CD14-positive monocyte (primary cell): ENCODE measurements at regions not wholly inside any gene's neighbourhood (a gene's known extent, or its start where the extent isn't known, plus 50 kb on each side); places are given as distances from the start of the nearest gene placed in this dataset.

Source experiments
- DNase-seq, 3 donors: peaks; one replicate each; pipeline ENCODE4 v3.0.0-alpha.2; 2011 to 2022
- H2AFZ ChIP-seq: 2 replicates; pipeline ENCODE4 v1.6.0; 2012; ENCODE audit warnings: mild to moderate bottlenecking, low read depth, low read length, inconsistent platforms; ENCODE audit not compliant: insufficient read depth, poor library complexity, severe bottlenecking
- H3K27ac ChIP-seq, 2 donors: 1 replicate in 1 of 2; 2 replicates in 1 of 2; pipeline ENCODE4 v1.5.1; 2012 to 2013; ENCODE audit warnings: low read length in 2 of 2, control low read depth in 1 of 2, inconsistent platforms in 1 of 2, low read depth in 1 of 2, mild to moderate bottlenecking in 1 of 2
- H3K27me3 ChIP-seq, 2 donors: one replicate each; pipeline versions ENCODE4 v1.6.0 to v1.6.1; 2011 to 2013; ENCODE audit warnings: low read length in 2 of 2; ENCODE audit not compliant: control insufficient read depth in 2 of 2, insufficient read depth in 2 of 2
- H3K36me3 ChIP-seq, 2 donors: replicated peaks in 1 of 2; 1 replicate in 1 of 2; 2 replicates in 1 of 2; pipeline versions ENCODE4 v1.5.1 to v1.6.1; 2012 to 2013; ENCODE audit warnings: low read length in 2 of 2, control low read depth in 1 of 2, inconsistent platforms in 1 of 2, mild to moderate bottlenecking in 1 of 2; ENCODE audit not compliant: insufficient read depth in 2 of 2, control insufficient read depth in 1 of 2
- H3K4me1 ChIP-seq, 2 donors: 1 replicate in 1 of 2; 2 replicates in 1 of 2; pipeline versions ENCODE4 v1.5.1 to v1.6.1; 2012 to 2013; ENCODE audit warnings: low read length in 2 of 2, control low read depth in 1 of 2, inconsistent platforms in 1 of 2, mild to moderate bottlenecking in 1 of 2, moderate library complexity in 1 of 2; ENCODE audit not compliant: insufficient read depth in 2 of 2, control insufficient read depth in 1 of 2
- H3K4me2 ChIP-seq: replicated peaks from 2 replicates; pipeline ENCODE3; 2012; ENCODE audit warnings: low read length, moderate library complexity, mild to moderate bottlenecking; ENCODE audit not compliant: poor library complexity, severe bottlenecking; ENCODE audit errors: extremely low read depth
- H3K4me3 ChIP-seq, 3 experiments: fragments of 200-600 bp in 1 of 3; sonication (generic) in 1 of 3; replicated peaks in 1 of 3; 1 replicate in 2 of 3; 2 replicates in 1 of 3; pipeline ENCODE4 v1.5.1; 2011 to 2013; ENCODE audit warnings: low read length in 3 of 3, mild to moderate bottlenecking in 3 of 3, control low read depth in 2 of 3, low read depth in 2 of 3, inconsistent platforms in 1 of 3, moderate library complexity in 1 of 3
- H3K79me2 ChIP-seq: 2 replicates; pipeline ENCODE4 v1.6.0; 2012; ENCODE audit warnings: mild to moderate bottlenecking, control low read depth, inconsistent platforms, low read length, moderate library complexity; ENCODE audit not compliant: insufficient read depth
- H3K9ac ChIP-seq: 2 replicates; pipeline ENCODE4 v1.6.0; 2017; ENCODE audit warnings: low read length, mild to moderate bottlenecking; ENCODE audit not compliant: insufficient read depth, poor library complexity, severe bottlenecking
- H3K9me3 ChIP-seq, 2 donors: replicated peaks in 1 of 2; 1 replicate in 1 of 2; 2 replicates in 1 of 2; pipeline versions ENCODE4 v1.5.1 to v1.6.1; 2012 to 2013; ENCODE audit warnings: low read length in 2 of 2, control low read depth in 1 of 2; ENCODE audit not compliant: control insufficient read depth in 1 of 2, insufficient read depth in 1 of 2
- H4K20me1 ChIP-seq: 2 replicates; pipeline ENCODE4 v1.6.0; 2012; ENCODE audit warnings: mild to moderate bottlenecking, low read length, control low read depth, moderate library complexity; ENCODE audit not compliant: insufficient read depth
- H3K27ac Mint-ChIP-seq, 7 donors: one replicate each; pipeline ENCODE4 v1.8.0; 2020; ENCODE audit warnings: mild to moderate bottlenecking in 7 of 7, mixed read lengths in 7 of 7, moderate library complexity in 6 of 7, inconsistent platforms in 2 of 7
- H3K27me3 Mint-ChIP-seq, 3 donors: one replicate each; pipeline ENCODE4 v1.8.0; 2021 to 2022; ENCODE audit warnings: low read depth in 3 of 3, mild to moderate bottlenecking in 3 of 3, mixed read lengths in 3 of 3, moderate library complexity in 3 of 3, inconsistent platforms in 1 of 3
- H3K36me3 Mint-ChIP-seq, 2 donors: one replicate each; pipeline ENCODE4 v1.8.0; 2020; ENCODE audit warnings: mixed read lengths in 2 of 2, inconsistent platforms in 1 of 2, mild to moderate bottlenecking in 1 of 2
- H3K4me1 Mint-ChIP-seq: one replicate; pipeline ENCODE4 v1.8.0; 2020; ENCODE audit warnings: mild to moderate bottlenecking, mixed read lengths
- H3K4me3 Mint-ChIP-seq, 2 donors: one replicate each; pipeline ENCODE4 v1.8.0; 2020; ENCODE audit warnings: mild to moderate bottlenecking in 2 of 2, mixed read lengths in 2 of 2, moderate library complexity in 1 of 2
- H3K9me3 Mint-ChIP-seq, 7 donors: one replicate each; pipeline ENCODE4 v1.8.0; 2020 to 2022; ENCODE audit warnings: mixed read lengths in 7 of 7, mild to moderate bottlenecking in 6 of 7, moderate library complexity in 6 of 7, inconsistent platforms in 2 of 7
- WGBS: methylation state at CpG from one replicate; pipeline ENCODE4 v1.1.5; 2013; ENCODE audit warnings: missing lambda C conversion rate; ENCODE audit not compliant: insufficient coverage; 5-methylcytosine and 5-hydroxymethylcytosine counted together
- intact Hi-C, 2 donors: fragments of 100-400 bp; cut with micrococcal nuclease; formaldehyde crosslinking; loops; one replicate each; pipeline versions ENCODE4 v1.15.0 to v1.15.1; 2023
- TF ChIP-seq, protein P1 (sequence below): fragments of 200-600 bp; IDR thresholded peaks from one replicate; pipeline ENCODE4 v1.8.0; 2022; ENCODE audit warnings: antibody characterized with exemption, mild to moderate bottlenecking

DNA sequence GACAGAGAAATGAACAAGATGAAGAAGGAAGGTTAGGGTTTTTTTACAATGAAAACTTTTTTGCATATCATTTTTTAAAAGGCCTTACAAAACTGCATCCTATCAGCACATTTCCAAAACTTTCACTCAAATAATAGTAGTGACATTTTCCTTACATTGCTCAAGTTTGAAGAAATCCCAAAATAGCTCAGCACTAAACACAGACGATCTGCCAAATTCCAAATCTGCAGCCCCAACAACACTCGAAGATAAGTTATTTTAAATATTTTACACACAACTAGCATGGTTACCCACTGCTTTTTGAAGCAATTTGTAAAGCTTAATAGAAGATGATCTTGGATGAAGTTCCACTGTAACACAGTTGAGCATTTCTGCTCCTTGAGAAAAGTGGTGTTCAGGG, 535.6 kb upstream of the ALCAM start:
- no peaks in the 10 kb centered on the region for H4K20me1 ChIP-seq
- H3K4me3 ChIP-seq: no peak overlapping the region
- no peaks in the 10 kb centered on the region for H3K79me2 ChIP-seq
- no peak overlapping the region for H3K9ac ChIP-seq
- Mint-ChIP-seq H3K27me3 (peaks cover 0 to 2% (median 1%) of the 10 kb centered on the region in 3 donors), H3K9me3 (peaks cover 0 to 6% (median 2%) of the 10 kb centered on the region in 7 donors), H3K4me1 (no peaks in the 10 kb centered on the region), H3K36me3 (no peaks in the 10 kb centered on the region), H3K4me3 (no peak overlapping the region), H3K27ac (no peak overlapping the region)
- no peak overlapping the region for H3K4me2 ChIP-seq
- WGBS: no CpG with 5 or more reads among the region's 2 CpGs
- H3K27ac ChIP-seq: no peak overlapping the region
- peaks cover 0 to 3% of the 10 kb centered on the region in 2 donors for H3K9me3 ChIP-seq
- TF ChIP-seq, protein P1, sequence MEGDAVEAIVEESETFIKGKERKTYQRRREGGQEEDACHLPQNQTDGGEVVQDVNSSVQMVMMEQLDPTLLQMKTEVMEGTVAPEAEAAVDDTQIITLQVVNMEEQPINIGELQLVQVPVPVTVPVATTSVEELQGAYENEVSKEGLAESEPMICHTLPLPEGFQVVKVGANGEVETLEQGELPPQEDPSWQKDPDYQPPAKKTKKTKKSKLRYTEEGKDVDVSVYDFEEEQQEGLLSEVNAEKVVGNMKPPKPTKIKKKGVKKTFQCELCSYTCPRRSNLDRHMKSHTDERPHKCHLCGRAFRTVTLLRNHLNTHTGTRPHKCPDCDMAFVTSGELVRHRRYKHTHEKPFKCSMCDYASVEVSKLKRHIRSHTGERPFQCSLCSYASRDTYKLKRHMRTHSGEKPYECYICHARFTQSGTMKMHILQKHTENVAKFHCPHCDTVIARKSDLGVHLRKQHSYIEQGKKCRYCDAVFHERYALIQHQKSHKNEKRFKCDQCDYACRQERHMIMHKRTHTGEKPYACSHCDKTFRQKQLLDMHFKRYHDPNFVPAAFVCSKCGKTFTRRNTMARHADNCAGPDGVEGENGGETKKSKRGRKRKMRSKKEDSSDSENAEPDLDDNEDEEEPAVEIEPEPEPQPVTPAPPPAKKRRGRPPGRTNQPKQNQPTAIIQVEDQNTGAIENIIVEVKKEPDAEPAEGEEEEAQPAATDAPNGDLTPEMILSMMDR: no peak
- intact Hi-C loops: no loop called here
- DNase-seq: no peak
- H3K27me3 ChIP-seq: no peaks in the 10 kb centered on the region
- no peak overlapping the region for H2AFZ ChIP-seq
- no peaks in the 10 kb centered on the region for H3K4me1 ChIP-seq
- no peaks in the 10 kb centered on the region for H3K36me3 ChIP-seq

DNA sequence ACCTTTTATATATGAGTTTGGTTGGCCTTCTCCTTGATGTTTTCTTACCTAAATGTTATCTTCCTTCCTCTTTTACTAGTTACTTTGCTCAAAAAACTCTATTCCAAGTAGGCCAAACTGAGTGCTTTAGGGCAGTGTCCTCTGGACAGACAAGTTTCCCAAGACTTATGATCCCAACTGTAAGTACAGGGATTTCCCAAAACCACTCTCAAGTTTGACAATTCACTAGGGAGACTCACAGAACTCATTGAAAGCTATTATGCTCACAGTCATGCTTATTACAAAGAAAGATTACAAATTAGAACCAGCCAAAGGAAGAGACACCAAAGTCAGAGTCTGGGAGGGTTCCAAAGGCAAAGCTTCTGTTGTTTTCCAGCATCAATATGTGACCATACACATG, 534.2 kb upstream of the ALCAM start:
- H3K27ac Mint-ChIP-seq: no peak overlapping the region
- H3K36me3 Mint-ChIP-seq: no peaks in the 10 kb centered on the region
- H3K9me3 Mint-ChIP-seq: peaks cover 0 to 6% (median 2%) of the 10 kb centered on the region in 7 donors

More for the DNA sequence above, 534.2 kb upstream of the ALCAM start:
- Mint-ChIP-seq H3K27me3 (peaks cover 0 to 2% (median 1%) of the 10 kb centered on the region in 3 donors), H3K4me1 (no peaks in the 10 kb centered on the region), H3K4me3 (no peak overlapping the region)
- H3K27me3 ChIP-seq: no peaks in the 10 kb centered on the region
- no peaks in the 10 kb centered on the region for H3K79me2 ChIP-seq
- DNase-seq: no peak
- intact Hi-C loops: no loop called here
- H3K36me3 ChIP-seq: no peaks in the 10 kb centered on the region
- no peak overlapping the region for H3K9ac ChIP-seq
- no peak overlapping the region for H3K4me2 ChIP-seq
- H4K20me1 ChIP-seq: no peaks in the 10 kb centered on the region
- TF ChIP-seq, protein P1: no peak
- no peak overlapping the region for H3K27ac ChIP-seq
- H3K4me3 ChIP-seq: no peak overlapping the region
- H3K4me1 ChIP-seq: no peaks in the 10 kb centered on the region
- H3K9me3 ChIP-seq: peaks cover 0 to 3% of the 10 kb centered on the region in 2 donors
- no peak overlapping the region for H2AFZ ChIP-seq
